Neural cell (in vitro differentiated cells): ENCODE measurements at regions not wholly inside any gene's neighbourhood (a gene's known extent, or its start where the extent isn't known, plus 50 kb on each side); places are given as distances from the start of the nearest gene placed in this dataset.

Experiments used
- H2AFZ ChIP-seq: fragments of 200-600, 300-800 bp; sonication (generic), shearing (Covaris generic); 2 replicates; pipeline ENCODE4 v1.6.0; 2014; ENCODE audit warnings: low read depth, mild to moderate bottlenecking, antibody characterized with exemption, low read length, moderate library complexity
- H3F3A ChIP-seq: fragments of 200-600 bp; shearing (Covaris generic); 2 replicates; pipeline ENCODE4 v1.6.1; 2016; ENCODE audit warnings: mild to moderate bottlenecking, moderate library complexity, mixed read lengths, antibody characterized with exemption, low read length; ENCODE audit not compliant: insufficient read depth, poor library complexity, severe bottlenecking
- H3K27ac ChIP-seq: fragments of 200-600, 300-800 bp; sonication (generic), shearing (Covaris generic); 2 replicates; pipeline ENCODE4 v1.5.1; 2014; ENCODE audit warnings: mild to moderate bottlenecking, low read length, moderate library complexity
- H3K27me3 ChIP-seq: fragments of 300-800, 200-600 bp; sonication (generic), shearing (Covaris generic); 2 replicates; pipeline ENCODE4 v1.6.0; 2014; ENCODE audit warnings: mild to moderate bottlenecking, low read depth, low read length, moderate library complexity; ENCODE audit not compliant: insufficient read depth
- H3K36me3 ChIP-seq: fragments of 300-800, 200-600 bp; sonication (generic), shearing (Covaris generic); 2 replicates; pipeline ENCODE4 v1.5.1; 2014; ENCODE audit warnings: mild to moderate bottlenecking, antibody characterized with exemption, low read length, moderate library complexity; ENCODE audit not compliant: insufficient read depth
- H3K4me2 ChIP-seq: fragments of 300-800, 200-600 bp; sonication (generic), shearing (Covaris generic); 2 replicates; pipeline ENCODE4 v1.6.0; 2014; ENCODE audit warnings: mild to moderate bottlenecking, low read length
- H3K4me3 ChIP-seq: fragments of 300-800, 200-600 bp; sonication (generic), shearing (Covaris generic); 2 replicates; pipeline ENCODE4 v1.5.1; 2014; ENCODE audit warnings: mild to moderate bottlenecking, low read length, moderate library complexity
- H3K79me2 ChIP-seq: fragments of 200-600 bp; shearing (Covaris generic); replicated peaks from 2 replicates; pipeline ENCODE4 v1.6.0; 2014; ENCODE audit warnings: mild to moderate bottlenecking, low read length, moderate library complexity; ENCODE audit not compliant: insufficient read depth
- H3K9ac ChIP-seq: fragments of 300-800, 200-600 bp; sonication (generic), shearing (Covaris generic); 2 replicates; pipeline ENCODE4 v1.6.1; 2016; ENCODE audit warnings: mild to moderate bottlenecking, low read length, mixed read lengths
- H3K9me2 ChIP-seq: fragments of 200-600 bp; shearing (Covaris generic); 2 replicates; pipeline ENCODE4 v1.6.1; 2016; ENCODE audit warnings: mild to moderate bottlenecking, low read length, mixed read lengths; ENCODE audit not compliant: insufficient read depth
- H3K9me3 ChIP-seq: fragments of 200-600, 300-800 bp; sonication (generic), shearing (Covaris generic); 2 replicates; pipeline ENCODE4 v1.6.1; 2016; ENCODE audit warnings: mild to moderate bottlenecking, mixed run types, low read length, moderate library complexity, mixed read lengths
- H4K20me1 ChIP-seq: fragments of 200-600 bp; shearing (Covaris generic); 2 replicates; pipeline ENCODE4 v1.6.1; 2016; ENCODE audit warnings: mild to moderate bottlenecking, mixed run types; ENCODE audit not compliant: insufficient read depth
- EP300 ChIP-seq: fragments of 450-650 bp; conservative IDR thresholded peaks from 2 replicates; pipeline ENCODE4 v1.6.1; 2014; ENCODE audit warnings: antibody characterized with exemption, mild to moderate bottlenecking, moderate library complexity; ENCODE audit not compliant: poor library complexity, severe bottlenecking
- EZH2 ChIP-seq: fragments of 200-600, 300-800 bp; shearing (Covaris generic), sonication (generic); IDR thresholded peaks from 2 replicates; pipeline ENCODE4 v1.6.1; 2014; ENCODE audit warnings: antibody characterized with exemption, low read length, borderline replicate concordance, mild to moderate bottlenecking; ENCODE audit not compliant: insufficient read depth, poor library complexity, severe bottlenecking
- MXI1 ChIP-seq: fragments of 450-650 bp; conservative IDR thresholded peaks from 2 replicates; pipeline ENCODE4 v1.6.1; 2014; ENCODE audit warnings: antibody characterized with exemption, mild to moderate bottlenecking; ENCODE audit not compliant: poor library complexity, severe bottlenecking
- POLR2AphosphoS5 ChIP-seq: IDR thresholded peaks from 2 replicates; pipeline ENCODE4 v1.6.1; 2012
- RAD21 ChIP-seq: fragments of 450-650 bp; conservative IDR thresholded peaks from 2 replicates; pipeline ENCODE4 v1.6.1; 2014; ENCODE audit warnings: antibody characterized with exemption, mild to moderate bottlenecking, moderate library complexity
- SMC3 ChIP-seq: fragments of 450-650 bp; conservative IDR thresholded peaks from 2 replicates; pipeline ENCODE4 v1.6.1; 2014; ENCODE audit warnings: antibody characterized with exemption, mild to moderate bottlenecking, moderate library complexity; ENCODE audit not compliant: poor library complexity
- TAF1 ChIP-seq: IDR thresholded peaks from 2 replicates; pipeline ENCODE4 v1.6.1; 2012; ENCODE audit warnings: low read depth
- TF ChIP-seq, protein P1 (sequence below): fragments of 450-650 bp; IDR thresholded peaks from 2 replicates; pipeline ENCODE4 v1.5.1; 2014; ENCODE audit warnings: antibody characterized with exemption, mild to moderate bottlenecking, moderate library complexity; ENCODE audit not compliant: poor library complexity, severe bottlenecking
- TF ChIP-seq, protein P2 (sequence below): IDR thresholded peaks from 2 replicates; pipeline ENCODE4 v1.6.1; 2012; ENCODE audit warnings: borderline replicate concordance

GRCh38 chr13:90091611-90092010 is 1255.9 kb upstream of the MIR17HG start:
- Histone ChIP-seq H3K9me3 (no peaks in the 10 kb centered on the region), H2AFZ (no peak overlapping the region)

DNA sequence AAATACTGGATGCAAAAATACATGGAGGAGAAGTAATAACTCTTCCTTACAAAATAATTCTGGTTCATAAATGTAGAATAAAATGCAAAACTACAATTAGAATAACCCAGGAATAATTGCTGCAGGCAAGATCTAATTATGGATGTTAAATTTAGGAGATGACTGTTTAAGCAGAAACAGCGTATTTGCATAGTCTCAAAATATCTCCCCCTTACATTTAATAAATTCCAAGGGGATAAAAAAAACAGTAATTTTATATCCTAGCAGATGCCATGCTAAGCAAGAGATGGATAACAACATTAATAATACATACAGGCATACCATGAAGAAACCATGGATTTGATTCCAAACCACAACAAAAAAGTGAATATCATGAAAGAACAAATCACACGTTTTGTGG is 1253.1 kb upstream of the MIR17HG start:
- Histone ChIP-seq H4K20me1 (no peaks in the 10 kb centered on the region), H2AFZ (no peak overlapping the region), H3K9ac (no peak overlapping the region), H3K4me3 (no peak overlapping the region), H3K36me3 (no peaks in the 10 kb centered on the region), H3K27me3 (no peaks in the 10 kb centered on the region), H3K4me2 (no peak overlapping the region), H3K9me3 (no peaks in the 10 kb centered on the region), H3K9me2 (no peaks in the 10 kb centered on the region), H3K27ac (no peak overlapping the region), H3K79me2 (no peaks in the 10 kb centered on the region), H3F3A (no peaks in the 10 kb centered on the region)
- no peak for TF ChIP-seq POLR2AphosphoS5
- TF ChIP-seq MXI1: no peak
- no peak for TF ChIP-seq SMC3
- no peak for TF ChIP-seq EZH2
- no peak for TF ChIP-seq RAD21
- TF ChIP-seq, protein P1, sequence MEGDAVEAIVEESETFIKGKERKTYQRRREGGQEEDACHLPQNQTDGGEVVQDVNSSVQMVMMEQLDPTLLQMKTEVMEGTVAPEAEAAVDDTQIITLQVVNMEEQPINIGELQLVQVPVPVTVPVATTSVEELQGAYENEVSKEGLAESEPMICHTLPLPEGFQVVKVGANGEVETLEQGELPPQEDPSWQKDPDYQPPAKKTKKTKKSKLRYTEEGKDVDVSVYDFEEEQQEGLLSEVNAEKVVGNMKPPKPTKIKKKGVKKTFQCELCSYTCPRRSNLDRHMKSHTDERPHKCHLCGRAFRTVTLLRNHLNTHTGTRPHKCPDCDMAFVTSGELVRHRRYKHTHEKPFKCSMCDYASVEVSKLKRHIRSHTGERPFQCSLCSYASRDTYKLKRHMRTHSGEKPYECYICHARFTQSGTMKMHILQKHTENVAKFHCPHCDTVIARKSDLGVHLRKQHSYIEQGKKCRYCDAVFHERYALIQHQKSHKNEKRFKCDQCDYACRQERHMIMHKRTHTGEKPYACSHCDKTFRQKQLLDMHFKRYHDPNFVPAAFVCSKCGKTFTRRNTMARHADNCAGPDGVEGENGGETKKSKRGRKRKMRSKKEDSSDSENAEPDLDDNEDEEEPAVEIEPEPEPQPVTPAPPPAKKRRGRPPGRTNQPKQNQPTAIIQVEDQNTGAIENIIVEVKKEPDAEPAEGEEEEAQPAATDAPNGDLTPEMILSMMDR: no peak
- no peak for TF ChIP-seq EP300
- TF ChIP-seq, protein P2, sequence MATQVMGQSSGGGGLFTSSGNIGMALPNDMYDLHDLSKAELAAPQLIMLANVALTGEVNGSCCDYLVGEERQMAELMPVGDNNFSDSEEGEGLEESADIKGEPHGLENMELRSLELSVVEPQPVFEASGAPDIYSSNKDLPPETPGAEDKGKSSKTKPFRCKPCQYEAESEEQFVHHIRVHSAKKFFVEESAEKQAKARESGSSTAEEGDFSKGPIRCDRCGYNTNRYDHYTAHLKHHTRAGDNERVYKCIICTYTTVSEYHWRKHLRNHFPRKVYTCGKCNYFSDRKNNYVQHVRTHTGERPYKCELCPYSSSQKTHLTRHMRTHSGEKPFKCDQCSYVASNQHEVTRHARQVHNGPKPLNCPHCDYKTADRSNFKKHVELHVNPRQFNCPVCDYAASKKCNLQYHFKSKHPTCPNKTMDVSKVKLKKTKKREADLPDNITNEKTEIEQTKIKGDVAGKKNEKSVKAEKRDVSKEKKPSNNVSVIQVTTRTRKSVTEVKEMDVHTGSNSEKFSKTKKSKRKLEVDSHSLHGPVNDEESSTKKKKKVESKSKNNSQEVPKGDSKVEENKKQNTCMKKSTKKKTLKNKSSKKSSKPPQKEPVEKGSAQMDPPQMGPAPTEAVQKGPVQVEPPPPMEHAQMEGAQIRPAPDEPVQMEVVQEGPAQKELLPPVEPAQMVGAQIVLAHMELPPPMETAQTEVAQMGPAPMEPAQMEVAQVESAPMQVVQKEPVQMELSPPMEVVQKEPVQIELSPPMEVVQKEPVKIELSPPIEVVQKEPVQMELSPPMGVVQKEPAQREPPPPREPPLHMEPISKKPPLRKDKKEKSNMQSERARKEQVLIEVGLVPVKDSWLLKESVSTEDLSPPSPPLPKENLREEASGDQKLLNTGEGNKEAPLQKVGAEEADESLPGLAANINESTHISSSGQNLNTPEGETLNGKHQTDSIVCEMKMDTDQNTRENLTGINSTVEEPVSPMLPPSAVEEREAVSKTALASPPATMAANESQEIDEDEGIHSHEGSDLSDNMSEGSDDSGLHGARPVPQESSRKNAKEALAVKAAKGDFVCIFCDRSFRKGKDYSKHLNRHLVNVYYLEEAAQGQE: no peak
- no peak for TF ChIP-seq TAF1

More at GRCh38 chr13:90091611-90092010, 1255.9 kb upstream of the MIR17HG start:
- H3K4me3 ChIP-seq: no peak overlapping the region
- H3K27ac ChIP-seq: no peak overlapping the region
- no peak overlapping the region for H3K4me2 ChIP-seq
- H3K9me2 ChIP-seq: no peaks in the 10 kb centered on the region
- no peaks in the 10 kb centered on the region for H4K20me1 ChIP-seq
- H3K79me2 ChIP-seq: no peaks in the 10 kb centered on the region
- no peak for TF ChIP-seq EP300
- TF ChIP-seq RAD21: no peak
- TF ChIP-seq POLR2AphosphoS5: no peak
- TF ChIP-seq, protein P2: no peak
- no peak for TF ChIP-seq SMC3
- TF ChIP-seq TAF1: no peak
- TF ChIP-seq, protein P1: no peak
- no peak for TF ChIP-seq MXI1
- TF ChIP-seq EZH2: no peak
- no peaks in the 10 kb centered on the region for H3K36me3 ChIP-seq
- H3K27me3 ChIP-seq: no peaks in the 10 kb centered on the region
- no peak overlapping the region for H3K9ac ChIP-seq
- no peaks in the 10 kb centered on the region for H3F3A ChIP-seq
